Upper lobe of right lung (tissue), 1 donor: ENCODE measurements at regions not wholly inside any gene's neighbourhood (a gene's known extent, or its start where the extent isn't known, plus 50 kb on each side); places are given as distances from the start of the nearest gene placed in this dataset.
"Not testable (repeated sequence)": the region's sequence is repeated elsewhere in the genome, so short reads cannot be mapped to it uniquely, and the experiment has no call there.

Experiments used
- ATAC-seq: fragments of 200-7000 bp; cut with Tn5 transposase; one replicate; pipeline ENCODE4 v1.9.1; 2020; ENCODE audit warnings: mild to moderate bottlenecking, moderate library complexity
- DNase-seq: peaks from one replicate; pipeline ENCODE4 v3.0.0-alpha.2; 2020
- H3K27ac ChIP-seq: fragments of 200-600 bp; one replicate; pipeline ENCODE4 v1.8.0; 2022
- H3K27me3 ChIP-seq: fragments of 200-600 bp; one replicate; pipeline ENCODE4 v1.8.0; 2022; ENCODE audit warnings: mild to moderate bottlenecking
- H3K36me3 ChIP-seq: fragments of 200-600 bp; one replicate; pipeline ENCODE4 v1.8.0; 2022
- H3K4me1 ChIP-seq: fragments of 200-600 bp; one replicate; pipeline ENCODE4 v1.8.0; 2022
- H3K4me3 ChIP-seq: fragments of 200-600 bp; one replicate; pipeline ENCODE4 v1.8.0; 2022; ENCODE audit warnings: mild to moderate bottlenecking
- H3K9me3 ChIP-seq: fragments of 200-600 bp; one replicate; pipeline ENCODE4 v1.8.0; 2022
- intact Hi-C: fragments of 100-400 bp; cut with DNase I; formaldehyde crosslinking; loops from one replicate; pipeline ENCODE4 v1.11.0; 2022
- TF ChIP-seq, protein P1 (sequence below): fragments of 200-600 bp; IDR thresholded peaks from one replicate; pipeline ENCODE4 v1.8.0; 2022; ENCODE audit warnings: antibody characterized with exemption
- donor health status: DM: no; HTN: yes; CAD: no; lungs with severe emphysema.

- H3K36me3 ChIP-seq: no peaks in the 10 kb centered on the region
- TF ChIP-seq, protein P1, sequence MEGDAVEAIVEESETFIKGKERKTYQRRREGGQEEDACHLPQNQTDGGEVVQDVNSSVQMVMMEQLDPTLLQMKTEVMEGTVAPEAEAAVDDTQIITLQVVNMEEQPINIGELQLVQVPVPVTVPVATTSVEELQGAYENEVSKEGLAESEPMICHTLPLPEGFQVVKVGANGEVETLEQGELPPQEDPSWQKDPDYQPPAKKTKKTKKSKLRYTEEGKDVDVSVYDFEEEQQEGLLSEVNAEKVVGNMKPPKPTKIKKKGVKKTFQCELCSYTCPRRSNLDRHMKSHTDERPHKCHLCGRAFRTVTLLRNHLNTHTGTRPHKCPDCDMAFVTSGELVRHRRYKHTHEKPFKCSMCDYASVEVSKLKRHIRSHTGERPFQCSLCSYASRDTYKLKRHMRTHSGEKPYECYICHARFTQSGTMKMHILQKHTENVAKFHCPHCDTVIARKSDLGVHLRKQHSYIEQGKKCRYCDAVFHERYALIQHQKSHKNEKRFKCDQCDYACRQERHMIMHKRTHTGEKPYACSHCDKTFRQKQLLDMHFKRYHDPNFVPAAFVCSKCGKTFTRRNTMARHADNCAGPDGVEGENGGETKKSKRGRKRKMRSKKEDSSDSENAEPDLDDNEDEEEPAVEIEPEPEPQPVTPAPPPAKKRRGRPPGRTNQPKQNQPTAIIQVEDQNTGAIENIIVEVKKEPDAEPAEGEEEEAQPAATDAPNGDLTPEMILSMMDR: no peak
- no peaks in the 10 kb centered on the region for H3K9me3 ChIP-seq
- no peaks in the 10 kb centered on the region for H3K27me3 ChIP-seq
- no peak overlapping the region for H3K4me3 ChIP-seq
- DNase-seq (no peak), ATAC-seq (no peak)
- H3K27ac ChIP-seq: no peak overlapping the region
- intact Hi-C loops: no loop called here
- H3K4me1 ChIP-seq: no peaks in the 10 kb centered on the region
These were observed 186.1 kb downstream of the SEMA6D start for GRCh38 chr15:47903368-47903767.

DNA sequence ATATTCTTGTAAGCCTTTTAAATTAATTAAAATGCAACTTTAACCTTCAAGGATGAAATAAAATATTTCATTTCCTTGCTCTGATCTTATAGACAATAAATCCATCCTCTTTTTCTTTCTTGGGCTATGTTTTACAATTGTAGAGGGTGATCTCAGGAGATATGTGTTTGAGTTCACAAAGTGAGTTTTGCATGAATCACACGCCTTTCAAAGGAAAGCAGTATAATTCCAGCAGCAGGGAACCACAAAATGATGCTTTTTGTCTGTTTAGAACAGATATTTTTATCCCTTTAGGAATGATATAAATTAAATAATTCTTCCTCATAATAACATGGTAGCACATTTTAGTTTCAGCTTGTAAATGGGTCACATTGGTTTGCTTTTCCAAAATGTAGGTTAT lies 191.2 kb downstream of the SEMA6D start:
- H3K9me3 ChIP-seq: no peaks in the 10 kb centered on the region
- no peak overlapping the region for H3K4me3 ChIP-seq
- no peak overlapping the region for H3K27ac ChIP-seq
- TF ChIP-seq, protein P1: no peak
- no peak for DNase-seq
- no peaks in the 10 kb centered on the region for H3K27me3 ChIP-seq
- intact Hi-C loops: no loop called here
- H3K4me1 ChIP-seq: no peaks in the 10 kb centered on the region
- no peaks in the 10 kb centered on the region for H3K36me3 ChIP-seq
- no peak for ATAC-seq

DNA sequence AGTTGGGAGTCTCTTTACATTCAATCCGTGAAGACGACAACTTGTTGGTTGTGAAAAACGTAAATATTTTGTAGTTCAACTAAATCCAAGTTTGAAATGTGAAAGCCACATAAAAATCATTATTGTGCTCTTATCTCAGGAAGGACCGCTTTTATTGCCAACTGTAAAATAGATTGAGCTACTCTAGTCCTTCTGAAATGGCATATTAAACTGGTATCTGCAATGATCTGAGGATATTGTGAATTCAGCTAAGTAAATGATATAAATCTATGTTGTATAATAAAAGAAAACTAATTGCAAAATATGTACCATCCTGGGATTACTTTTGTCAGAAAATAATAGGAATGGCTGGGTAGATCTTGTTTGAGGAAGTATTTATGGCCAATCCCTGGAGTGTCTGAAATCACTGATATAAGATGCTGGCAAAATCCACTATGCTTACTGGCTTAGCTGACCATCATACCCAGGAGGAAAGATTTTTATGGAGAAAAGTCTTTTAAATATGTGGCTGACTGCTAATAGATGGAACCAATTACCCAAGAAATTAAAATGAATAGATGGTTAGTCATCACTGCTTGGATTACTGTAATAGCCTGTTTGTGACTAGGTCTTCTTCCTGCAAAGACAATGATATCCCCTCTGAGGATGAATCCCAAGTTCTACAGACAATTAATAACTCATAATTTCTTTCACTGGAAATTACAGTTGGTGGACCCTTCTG lies 191.8 kb downstream of the SEMA6D start:
- no peak overlapping the region for H3K4me3 ChIP-seq
- no peaks in the 10 kb centered on the region for H3K4me1 ChIP-seq
- no peaks in the 10 kb centered on the region for H3K36me3 ChIP-seq
- TF ChIP-seq, protein P1: no peak
- ATAC-seq (no peak), DNase-seq (no peak)
- intact Hi-C loops: no loop called here
- H3K9me3 ChIP-seq: no peaks in the 10 kb centered on the region
- no peak overlapping the region for H3K27ac ChIP-seq
- no peaks in the 10 kb centered on the region for H3K27me3 ChIP-seq

DNA sequence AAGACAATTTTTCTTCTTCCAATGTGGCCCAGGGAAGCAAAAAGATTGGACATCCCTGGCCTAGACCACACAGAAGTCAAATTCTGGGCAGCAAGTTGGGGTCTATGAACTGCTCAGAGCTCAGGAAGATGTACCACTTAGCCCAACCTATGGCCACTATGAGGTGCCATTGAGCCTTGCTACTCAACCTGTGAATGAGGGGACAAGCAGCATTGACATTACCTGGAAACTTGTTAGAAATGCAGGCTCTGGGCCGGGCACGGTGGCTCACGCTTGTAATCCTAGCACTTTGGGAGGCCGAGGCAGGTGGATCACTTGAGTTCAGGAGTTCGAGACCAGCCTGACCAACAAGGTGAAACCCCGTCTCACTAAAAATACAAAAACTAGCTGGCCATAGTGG lies 195.6 kb downstream of the SEMA6D start:
- H3K27me3 ChIP-seq, ATAC-seq, H3K4me3 ChIP-seq, intact Hi-C loops, H3K9me3 ChIP-seq, DNase-seq, H3K27ac ChIP-seq, H3K4me1 ChIP-seq, H3K36me3 ChIP-seq: not testable (repeated sequence)

DNA sequence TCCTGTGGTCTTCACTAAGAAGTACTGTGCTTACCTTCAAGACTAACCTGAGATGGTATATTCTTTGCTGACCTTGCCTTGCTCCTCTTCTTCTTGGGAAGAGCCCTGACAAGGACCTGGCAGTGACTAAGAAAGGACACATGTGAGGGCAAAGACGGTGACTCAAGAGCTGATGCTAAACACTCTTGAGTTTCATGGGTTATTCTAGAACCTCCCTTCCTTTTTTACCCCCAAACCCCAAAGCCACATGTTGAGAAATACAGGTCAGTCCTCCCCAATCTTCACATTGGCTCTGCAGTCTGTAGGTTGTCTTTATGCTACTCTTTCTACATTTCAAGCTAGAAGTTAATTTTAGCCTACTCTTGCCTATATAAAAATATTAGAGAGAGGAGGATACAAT lies 200.6 kb downstream of the SEMA6D start:
- TF ChIP-seq, protein P1: no peak
- Histone ChIP-seq H3K36me3 (no peaks in the 10 kb centered on the region), H3K9me3 (no peaks in the 10 kb centered on the region), H3K27ac (no peak overlapping the region), H3K4me1 (no peaks in the 10 kb centered on the region), H3K4me3 (no peak overlapping the region), H3K27me3 (no peaks in the 10 kb centered on the region)
- intact Hi-C loops: no loop called here
- no peak for ATAC-seq
- DNase-seq: no peak

GRCh38 chr15:47918877-47919276 lies 201.6 kb downstream of the SEMA6D start:
- no peaks in the 10 kb centered on the region for H3K36me3 ChIP-seq
- no peak overlapping the region for H3K27ac ChIP-seq
- no peak for ATAC-seq
- TF ChIP-seq, protein P1: no peak
- no peak overlapping the region for H3K4me3 ChIP-seq
- no peak for DNase-seq
- H3K9me3 ChIP-seq: no peaks in the 10 kb centered on the region
- intact Hi-C loops: no loop called here
- H3K27me3 ChIP-seq: no peaks in the 10 kb centered on the region
- no peaks in the 10 kb centered on the region for H3K4me1 ChIP-seq
